C1 segment of cervical spinal cord (tissue), 14 donors: ENCODE measurements at regions not wholly inside any gene's neighbourhood (a gene's known extent, or its start where the extent isn't known, plus 50 kb on each side); places are given as distances from the start of the nearest gene placed in this dataset.
"Not testable (repeated sequence)": the region's sequence is repeated elsewhere in the genome, so short reads cannot be mapped to it uniquely, and the experiment has no call there.

Experiments used
- DNase-seq, 14 donors: peaks; one replicate each; lab custom pipeline; 2025; lab: John Stamatoyannopoulos, UW

GRCh38 chr14:48725051-48725734 lies 861.0 kb downstream of the RPS29 start:
- DNase-seq: no peak

- no peak for DNase-seq
These were observed 862.2 kb downstream of the RPS29 start for GRCh38 chr14:48723841-48724495.

- DNase-seq: no peak
These were observed 871.8 kb downstream of the RPS29 start for GRCh38 chr14:48714366-48714765.

GRCh38 chr14:48710133-48710532 lies 876.0 kb downstream of the RPS29 start:
- no peak for DNase-seq

DNA sequence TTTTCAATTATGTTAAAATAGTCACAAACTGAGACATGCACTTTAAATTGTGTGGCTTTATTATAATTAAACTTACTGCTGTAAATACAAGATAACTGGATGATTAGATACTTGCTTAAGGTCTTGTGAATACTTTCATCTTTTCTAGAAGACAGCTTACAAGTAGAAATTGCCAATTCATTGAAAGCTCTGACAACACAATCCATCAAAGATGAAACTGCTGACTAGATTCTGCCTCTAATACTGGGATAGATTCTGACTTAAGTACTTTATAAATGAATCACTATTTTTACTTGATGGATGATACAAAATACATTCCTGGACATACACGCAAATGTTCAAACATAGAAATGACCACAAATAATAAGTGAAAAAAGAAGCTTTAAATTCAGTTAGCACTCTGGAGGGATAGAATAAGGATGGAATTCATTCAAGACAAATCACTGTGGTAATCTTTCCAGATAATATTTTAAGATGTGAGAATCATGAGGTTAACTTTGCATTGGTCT lies 876.8 kb downstream of the RPS29 start:
- no peak for DNase-seq

DNA sequence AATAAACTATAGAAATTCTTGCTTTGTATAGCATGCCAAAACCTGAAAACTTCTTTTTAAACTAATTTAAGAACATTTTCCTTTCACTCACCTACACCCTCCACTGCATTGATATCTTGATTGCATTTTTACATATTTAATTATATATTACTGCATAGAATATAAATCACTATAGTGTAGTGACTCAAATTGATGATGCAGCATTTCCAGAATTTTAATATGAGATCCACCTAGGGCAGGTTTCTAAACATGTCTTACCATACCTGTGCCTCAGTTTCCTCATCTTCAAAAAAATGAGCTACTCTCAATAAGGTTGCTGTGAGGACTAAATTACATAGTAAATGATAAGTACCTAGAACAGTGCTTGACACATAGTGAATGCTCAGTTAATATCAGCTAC lies 881.5 kb downstream of the RPS29 start:
- no peak for DNase-seq

- no peak for DNase-seq
These were observed 882.3 kb downstream of the RPS29 start for GRCh38 chr14:48703728-48704467.

DNA sequence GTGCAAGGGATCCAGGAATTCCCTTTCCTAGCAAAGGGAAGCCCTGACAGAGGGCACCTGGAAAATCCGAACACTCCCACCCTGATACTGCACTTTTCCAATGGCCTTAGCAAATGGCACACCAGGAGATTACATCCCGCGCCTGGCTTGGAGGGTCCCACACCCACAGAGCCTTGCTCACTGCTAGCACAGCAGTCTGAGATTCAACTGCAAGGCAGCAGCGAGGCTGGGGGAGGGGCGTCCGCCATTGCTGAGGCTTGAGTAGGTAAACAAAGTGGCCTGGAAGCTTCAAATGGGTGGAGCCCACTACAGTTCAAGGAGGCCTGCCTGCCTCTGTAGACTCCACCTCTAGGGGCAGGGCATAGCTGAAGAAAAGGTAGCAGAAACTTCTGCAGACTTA lies 888.8 kb downstream of the RPS29 start:
- DNase-seq: not testable (repeated sequence)

DNA sequence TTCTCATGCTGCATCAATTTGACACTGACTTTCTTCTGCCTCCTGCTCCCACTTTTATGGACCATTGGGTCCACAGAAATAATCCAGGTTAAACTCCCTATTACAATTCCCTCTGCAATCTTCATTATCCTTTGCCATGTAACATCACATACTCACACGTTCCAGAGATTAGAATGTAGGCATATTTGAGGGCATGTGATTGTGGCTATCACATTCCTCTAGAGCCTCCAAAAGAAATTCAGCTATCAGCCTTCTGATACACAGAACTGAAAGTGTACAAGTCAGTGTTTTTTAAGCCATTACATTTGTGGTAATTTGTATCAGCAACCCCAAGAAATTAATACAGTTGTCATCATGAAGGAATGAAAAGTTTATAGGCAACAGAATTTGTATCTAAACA lies 892.4 kb downstream of the RPS29 start:
- no peak for DNase-seq

GRCh38 chr14:48690349-48690748 lies 895.8 kb downstream of the RPS29 start:
- no peak for DNase-seq

DNA sequence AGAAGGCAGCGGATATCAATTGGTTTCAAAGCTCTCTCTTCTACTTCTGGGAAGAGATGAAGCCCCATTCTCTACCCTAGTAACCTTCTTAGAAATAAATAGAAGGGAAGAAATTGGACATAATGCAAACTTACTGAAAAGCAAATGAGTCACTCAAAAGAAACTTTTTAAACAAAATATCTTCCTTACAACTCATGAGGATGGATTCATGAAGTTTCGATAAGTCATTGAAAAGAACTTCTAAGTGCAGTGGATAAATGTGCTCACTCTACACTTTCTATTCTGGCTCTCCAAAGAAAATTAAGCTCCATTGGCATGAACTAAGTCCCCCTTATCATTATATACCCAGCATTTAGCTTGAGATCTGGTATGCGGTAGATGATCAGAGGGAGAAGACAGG lies 899.5 kb downstream of the RPS29 start:
- no peak for DNase-seq

- no peak for DNase-seq
These were observed 913.7 kb downstream of the RPS29 start for GRCh38 chr14:48672506-48672905.

DNA sequence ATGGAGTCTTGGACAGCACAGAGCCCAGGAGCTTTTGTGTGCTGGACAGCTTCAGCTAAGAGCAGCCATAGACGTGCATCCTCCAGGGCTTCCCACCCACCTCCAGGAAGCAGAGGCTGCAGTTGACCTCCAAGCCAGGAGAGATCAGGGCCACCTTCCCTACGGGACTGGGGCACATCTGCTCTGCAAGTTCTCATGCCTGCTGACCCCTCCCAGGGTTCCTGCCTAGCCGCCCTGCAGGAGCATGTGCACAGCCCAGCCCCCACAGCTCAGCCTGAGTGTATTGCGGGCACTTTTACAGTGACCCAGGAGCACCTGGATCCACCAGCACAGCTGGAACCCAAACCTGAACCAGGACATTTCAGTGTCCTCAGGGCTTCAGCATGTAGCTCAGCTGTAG lies 915.2 kb downstream of the RPS29 start:
- no peak for DNase-seq

GRCh38 chr14:48665077-48665784 lies 920.9 kb downstream of the RPS29 start:
- DNase-seq: no peak

- no peak for DNase-seq
These were observed 942.9 kb downstream of the RPS29 start for GRCh38 chr14:48643241-48643640.

- DNase-seq: no peak
These were observed 953.5 kb upstream of the MDGA2 start for GRCh38 chr14:48628870-48629269.

- DNase-seq: no peak
These were observed 947.6 kb upstream of the MDGA2 start for GRCh38 chr14:48622980-48623379.

DNA sequence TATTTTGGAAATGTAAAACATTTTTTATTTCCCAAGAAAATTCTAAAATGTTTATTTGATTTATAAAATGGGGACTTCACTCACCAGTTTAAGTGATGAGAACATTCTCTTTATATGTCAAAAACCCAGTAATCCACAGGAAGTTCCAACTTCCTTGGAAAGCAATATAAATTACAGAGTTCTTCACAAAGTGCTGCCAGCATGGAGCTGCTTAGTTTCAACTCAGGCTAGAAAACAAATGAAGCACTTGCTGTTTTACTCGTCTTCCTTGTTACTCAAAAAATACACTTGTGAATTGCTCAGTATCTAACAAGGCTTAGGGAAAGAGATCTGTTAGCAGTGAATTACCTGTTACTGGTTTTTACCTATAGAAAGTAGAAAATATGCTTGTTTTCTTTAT lies 942.7 kb upstream of the MDGA2 start:
- DNase-seq: no peak

- no peak for DNase-seq
These were observed 941.5 kb upstream of the MDGA2 start for GRCh38 chr14:48616931-48617330.

- no peak for DNase-seq
These were observed 940.2 kb upstream of the MDGA2 start for GRCh38 chr14:48615618-48616017.

- no peak for DNase-seq
These were observed 938.6 kb upstream of the MDGA2 start for GRCh38 chr14:48614003-48614402.

GRCh38 chr14:48606960-48607359 lies 931.6 kb upstream of the MDGA2 start:
- DNase-seq: not testable (repeated sequence)
